ENCODE measurements at regions not wholly inside any gene's neighbourhood (a gene's known extent, or its start where the extent isn't known, plus 50 kb on each side); places are given as distances from the start of the nearest gene placed in this dataset.

DNA sequence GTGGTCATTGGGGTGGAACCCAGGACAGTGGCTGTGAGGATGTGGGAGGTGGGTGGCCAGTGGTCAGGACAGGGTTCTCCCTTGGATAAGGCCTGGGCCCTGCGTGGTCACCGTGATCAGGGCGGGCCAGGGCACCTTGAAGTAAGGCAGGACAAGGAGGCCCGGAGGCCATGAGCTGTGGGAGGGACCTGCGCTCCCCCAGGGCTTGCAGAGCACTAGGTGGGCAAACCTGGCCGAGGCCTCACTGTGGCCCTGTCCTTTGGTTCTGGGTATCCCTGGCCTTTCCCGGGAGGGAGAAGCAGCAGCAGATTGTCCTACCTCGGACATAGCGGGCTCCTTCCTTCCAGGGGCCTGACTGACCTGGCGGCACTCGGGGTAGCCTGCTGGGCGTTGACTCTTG lies 144.8 kb upstream of the RET start:
- TF ChIP-seq, protein P1, sequence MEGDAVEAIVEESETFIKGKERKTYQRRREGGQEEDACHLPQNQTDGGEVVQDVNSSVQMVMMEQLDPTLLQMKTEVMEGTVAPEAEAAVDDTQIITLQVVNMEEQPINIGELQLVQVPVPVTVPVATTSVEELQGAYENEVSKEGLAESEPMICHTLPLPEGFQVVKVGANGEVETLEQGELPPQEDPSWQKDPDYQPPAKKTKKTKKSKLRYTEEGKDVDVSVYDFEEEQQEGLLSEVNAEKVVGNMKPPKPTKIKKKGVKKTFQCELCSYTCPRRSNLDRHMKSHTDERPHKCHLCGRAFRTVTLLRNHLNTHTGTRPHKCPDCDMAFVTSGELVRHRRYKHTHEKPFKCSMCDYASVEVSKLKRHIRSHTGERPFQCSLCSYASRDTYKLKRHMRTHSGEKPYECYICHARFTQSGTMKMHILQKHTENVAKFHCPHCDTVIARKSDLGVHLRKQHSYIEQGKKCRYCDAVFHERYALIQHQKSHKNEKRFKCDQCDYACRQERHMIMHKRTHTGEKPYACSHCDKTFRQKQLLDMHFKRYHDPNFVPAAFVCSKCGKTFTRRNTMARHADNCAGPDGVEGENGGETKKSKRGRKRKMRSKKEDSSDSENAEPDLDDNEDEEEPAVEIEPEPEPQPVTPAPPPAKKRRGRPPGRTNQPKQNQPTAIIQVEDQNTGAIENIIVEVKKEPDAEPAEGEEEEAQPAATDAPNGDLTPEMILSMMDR (conservative IDR thresholded peaks at IDR 0.05; ENCODE audit: low read depth, low read length): no peak
- TF ChIP-seq EZH2 (IDR thresholded peaks at IDR 0.05; ENCODE audit: borderline replicate concordance, low read depth, low read length, poor library complexity, severe bottlenecking): no peak

Measured in A673 (cell line).